ENCODE measurements at regions not wholly inside any gene's neighbourhood (a gene's known extent, or its start where the extent isn't known, plus 50 kb on each side); places are given as distances from the start of the nearest gene placed in this dataset.
"Not testable (repeated sequence)": the region's sequence is repeated elsewhere in the genome, so short reads cannot be mapped to it uniquely, and the experiment has no call there.

GRCh38 chr6:50921378-50921777 lies 102.7 kb downstream of the TFAP2B start:
- TF ChIP-seq, protein P1, sequence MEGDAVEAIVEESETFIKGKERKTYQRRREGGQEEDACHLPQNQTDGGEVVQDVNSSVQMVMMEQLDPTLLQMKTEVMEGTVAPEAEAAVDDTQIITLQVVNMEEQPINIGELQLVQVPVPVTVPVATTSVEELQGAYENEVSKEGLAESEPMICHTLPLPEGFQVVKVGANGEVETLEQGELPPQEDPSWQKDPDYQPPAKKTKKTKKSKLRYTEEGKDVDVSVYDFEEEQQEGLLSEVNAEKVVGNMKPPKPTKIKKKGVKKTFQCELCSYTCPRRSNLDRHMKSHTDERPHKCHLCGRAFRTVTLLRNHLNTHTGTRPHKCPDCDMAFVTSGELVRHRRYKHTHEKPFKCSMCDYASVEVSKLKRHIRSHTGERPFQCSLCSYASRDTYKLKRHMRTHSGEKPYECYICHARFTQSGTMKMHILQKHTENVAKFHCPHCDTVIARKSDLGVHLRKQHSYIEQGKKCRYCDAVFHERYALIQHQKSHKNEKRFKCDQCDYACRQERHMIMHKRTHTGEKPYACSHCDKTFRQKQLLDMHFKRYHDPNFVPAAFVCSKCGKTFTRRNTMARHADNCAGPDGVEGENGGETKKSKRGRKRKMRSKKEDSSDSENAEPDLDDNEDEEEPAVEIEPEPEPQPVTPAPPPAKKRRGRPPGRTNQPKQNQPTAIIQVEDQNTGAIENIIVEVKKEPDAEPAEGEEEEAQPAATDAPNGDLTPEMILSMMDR (IDR thresholded peaks at IDR 0.05): not testable (repeated sequence)
- TF ChIP-seq POLR2A, POLR2AphosphoS5 (IDR thresholded peaks at IDR 0.05): not testable (repeated sequence)

Data from suprapubic skin (tissue), 4 donors.